ENCODE measurements at regions not wholly inside any gene's neighbourhood (a gene's known extent, or its start where the extent isn't known, plus 50 kb on each side); places are given as distances from the start of the nearest gene placed in this dataset.

DNA sequence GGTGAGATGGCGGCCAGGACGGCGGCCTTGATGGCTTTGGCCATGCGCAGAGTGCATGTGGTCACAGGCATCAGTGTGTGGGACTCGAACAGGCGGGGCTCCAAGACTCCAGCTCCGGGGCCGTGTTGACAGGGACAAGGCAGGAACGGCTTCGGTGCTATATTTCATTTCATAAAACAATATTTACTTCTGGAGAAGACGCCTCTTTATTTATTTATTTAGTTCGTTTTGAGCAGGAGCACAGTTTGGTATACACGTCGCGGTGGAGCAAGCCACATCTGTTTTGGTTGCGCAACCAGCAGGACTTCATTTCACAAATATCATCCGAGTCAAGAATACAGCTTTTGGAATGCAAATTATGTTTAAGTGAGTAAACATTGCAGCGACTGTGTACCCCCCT is 166.7 kb upstream of the TSHZ3 start:
- Histone ChIP-seq H3K4me1 (ENCODE audit: control insufficient read depth in 4 of 4, insufficient read depth in 4 of 4, low read length in 3 of 4) (no peaks in the 10 kb centered on the region), H3K36me3 (ENCODE audit: control insufficient read depth in 4 of 4, insufficient read depth in 3 of 4, low read depth in 1 of 4, low read length in 3 of 4) (no peaks in the 10 kb centered on the region), H3K27ac (ENCODE audit: low read depth in 1 of 2, low read length in 2 of 2) (no peak overlapping the region), H3K4me3 (ENCODE audit: low read depth in 1 of 3, low read length in 3 of 3) (no peak overlapping the region), H3K9ac (ENCODE audit: low read depth in 1 of 2, low read length in 2 of 2) (no peak overlapping the region), H3K9me3 (ENCODE audit: control insufficient read depth in 4 of 4, low read length in 3 of 4) (peaks cover 0 to 2% (median under 1%) of the 10 kb centered on the region in 4 donors), H3K27me3 (ENCODE audit: control insufficient read depth in 4 of 4, insufficient read depth in 4 of 4, low read length in 3 of 4) (peaks cover 0 to 3% (median 1%) of the 10 kb centered on the region in 4 donors)
- WGBS: 75% methylated on average over 18 of the region's 18 CpGs
- DNase-seq (ENCODE audit: low spot score): peak; percentile 13
- TF ChIP-seq, protein P1, sequence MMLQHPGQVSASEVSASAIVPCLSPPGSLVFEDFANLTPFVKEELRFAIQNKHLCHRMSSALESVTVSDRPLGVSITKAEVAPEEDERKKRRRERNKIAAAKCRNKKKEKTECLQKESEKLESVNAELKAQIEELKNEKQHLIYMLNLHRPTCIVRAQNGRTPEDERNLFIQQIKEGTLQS (IDR thresholded peaks at IDR 0.05): no peak
- TF ChIP-seq, protein P2, sequence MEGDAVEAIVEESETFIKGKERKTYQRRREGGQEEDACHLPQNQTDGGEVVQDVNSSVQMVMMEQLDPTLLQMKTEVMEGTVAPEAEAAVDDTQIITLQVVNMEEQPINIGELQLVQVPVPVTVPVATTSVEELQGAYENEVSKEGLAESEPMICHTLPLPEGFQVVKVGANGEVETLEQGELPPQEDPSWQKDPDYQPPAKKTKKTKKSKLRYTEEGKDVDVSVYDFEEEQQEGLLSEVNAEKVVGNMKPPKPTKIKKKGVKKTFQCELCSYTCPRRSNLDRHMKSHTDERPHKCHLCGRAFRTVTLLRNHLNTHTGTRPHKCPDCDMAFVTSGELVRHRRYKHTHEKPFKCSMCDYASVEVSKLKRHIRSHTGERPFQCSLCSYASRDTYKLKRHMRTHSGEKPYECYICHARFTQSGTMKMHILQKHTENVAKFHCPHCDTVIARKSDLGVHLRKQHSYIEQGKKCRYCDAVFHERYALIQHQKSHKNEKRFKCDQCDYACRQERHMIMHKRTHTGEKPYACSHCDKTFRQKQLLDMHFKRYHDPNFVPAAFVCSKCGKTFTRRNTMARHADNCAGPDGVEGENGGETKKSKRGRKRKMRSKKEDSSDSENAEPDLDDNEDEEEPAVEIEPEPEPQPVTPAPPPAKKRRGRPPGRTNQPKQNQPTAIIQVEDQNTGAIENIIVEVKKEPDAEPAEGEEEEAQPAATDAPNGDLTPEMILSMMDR (IDR thresholded peaks at IDR 0.05; ENCODE audit: low read depth, low read length, missing input control): no peak
- TF ChIP-seq HNF4G (IDR thresholded peaks at IDR 0.05): no peak
- no peak for TF ChIP-seq FOXA1 (IDR thresholded peaks at IDR 0.05)
- no peak for TF ChIP-seq SP1 (IDR thresholded peaks at IDR 0.05)
- TF ChIP-seq, protein P3, sequence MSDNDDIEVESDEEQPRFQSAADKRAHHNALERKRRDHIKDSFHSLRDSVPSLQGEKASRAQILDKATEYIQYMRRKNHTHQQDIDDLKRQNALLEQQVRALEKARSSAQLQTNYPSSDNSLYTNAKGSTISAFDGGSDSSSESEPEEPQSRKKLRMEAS (IDR thresholded peaks at IDR 0.05): no peak
- TF ChIP-seq EGR1 (IDR thresholded peaks at IDR 0.05; ENCODE audit: low read depth in 2 of 2): no peak
- TF ChIP-seq JUND (IDR thresholded peaks at IDR 0.05): no peak
- TF ChIP-seq FOXA2 (IDR thresholded peaks at IDR 0.05): no peak
- no peak for TF ChIP-seq YY1 (IDR thresholded peaks at IDR 0.05)
- no peak for TF ChIP-seq NR2F2 (IDR thresholded peaks at IDR 0.05)
- TF ChIP-seq, protein P4, sequence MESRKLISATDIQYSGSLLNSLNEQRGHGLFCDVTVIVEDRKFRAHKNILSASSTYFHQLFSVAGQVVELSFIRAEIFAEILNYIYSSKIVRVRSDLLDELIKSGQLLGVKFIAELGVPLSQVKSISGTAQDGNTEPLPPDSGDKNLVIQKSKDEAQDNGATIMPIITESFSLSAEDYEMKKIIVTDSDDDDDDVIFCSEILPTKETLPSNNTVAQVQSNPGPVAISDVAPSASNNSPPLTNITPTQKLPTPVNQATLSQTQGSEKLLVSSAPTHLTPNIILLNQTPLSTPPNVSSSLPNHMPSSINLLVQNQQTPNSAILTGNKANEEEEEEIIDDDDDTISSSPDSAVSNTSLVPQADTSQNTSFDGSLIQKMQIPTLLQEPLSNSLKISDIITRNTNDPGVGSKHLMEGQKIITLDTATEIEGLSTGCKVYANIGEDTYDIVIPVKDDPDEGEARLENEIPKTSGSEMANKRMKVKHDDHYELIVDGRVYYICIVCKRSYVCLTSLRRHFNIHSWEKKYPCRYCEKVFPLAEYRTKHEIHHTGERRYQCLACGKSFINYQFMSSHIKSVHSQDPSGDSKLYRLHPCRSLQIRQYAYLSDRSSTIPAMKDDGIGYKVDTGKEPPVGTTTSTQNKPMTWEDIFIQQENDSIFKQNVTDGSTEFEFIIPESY (IDR thresholded peaks at IDR 0.05): no peak
- no peak for TF ChIP-seq TAF1 (conservative IDR thresholded peaks at IDR 0.05)
- no peak for TF ChIP-seq GABPA (IDR thresholded peaks at IDR 0.05 in 1 of 2, conservative IDR thresholded peaks at IDR 0.05 in 1 of 2)
- no peak for TF ChIP-seq HNF4A (conservative IDR thresholded peaks at IDR 0.05)
- no peak for TF ChIP-seq RXRA (IDR thresholded peaks at IDR 0.05)
- no peak for TF ChIP-seq RAD21 (IDR thresholded peaks at IDR 0.05)

DNA sequence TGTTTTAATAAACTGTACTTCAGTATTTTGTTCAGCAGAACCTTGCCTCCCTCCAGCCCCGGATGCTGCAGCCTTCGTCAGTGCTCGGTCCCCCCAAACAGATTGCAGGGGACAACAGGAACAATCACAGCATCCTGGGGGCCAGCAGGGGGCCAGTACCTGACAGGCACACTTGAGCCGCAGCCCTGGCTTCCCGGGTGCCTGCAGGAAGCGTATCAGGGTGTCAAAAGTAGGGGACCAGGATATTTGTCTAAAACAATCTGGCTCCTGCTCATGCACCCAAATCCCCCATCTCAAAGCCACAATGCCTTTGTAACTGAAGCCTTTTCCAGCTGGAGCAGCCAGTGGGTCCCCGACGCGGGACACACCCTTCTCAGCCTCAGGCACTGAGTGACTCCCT is 167.5 kb upstream of the TSHZ3 start:
- Histone ChIP-seq H3K27ac (ENCODE audit: low read depth in 1 of 2, low read length in 2 of 2) (no peak overlapping the region), H3K4me3 (ENCODE audit: low read depth in 1 of 3, low read length in 3 of 3) (no peak overlapping the region), H3K9ac (ENCODE audit: low read depth in 1 of 2, low read length in 2 of 2) (no peak overlapping the region), H3K4me1 (ENCODE audit: control insufficient read depth in 4 of 4, insufficient read depth in 4 of 4, low read length in 3 of 4) (no peaks in the 10 kb centered on the region), H3K36me3 (ENCODE audit: control insufficient read depth in 4 of 4, insufficient read depth in 3 of 4, low read depth in 1 of 4, low read length in 3 of 4) (no peaks in the 10 kb centered on the region), H3K9me3 (ENCODE audit: control insufficient read depth in 4 of 4, low read length in 3 of 4) (peaks cover 0 to 2% (median under 1%) of the 10 kb centered on the region in 4 donors), H3K27me3 (ENCODE audit: control insufficient read depth in 4 of 4, insufficient read depth in 4 of 4, low read length in 3 of 4) (peaks cover 0 to 3% (median 1%) of the 10 kb centered on the region in 4 donors)
- WGBS: 65% methylated on average over 9 of the region's 9 CpGs
- DNase-seq (ENCODE audit: low spot score): peak; percentile 27
- TF ChIP-seq YY1 (IDR thresholded peaks at IDR 0.05): no peak
- no peak for TF ChIP-seq GABPA (IDR thresholded peaks at IDR 0.05 in 1 of 2, conservative IDR thresholded peaks at IDR 0.05 in 1 of 2)
- TF ChIP-seq, protein P3 (IDR thresholded peaks at IDR 0.05): no peak
- TF ChIP-seq RXRA (IDR thresholded peaks at IDR 0.05): no peak
- no peak for TF ChIP-seq EGR1 (IDR thresholded peaks at IDR 0.05; ENCODE audit: low read depth in 2 of 2)
- no peak for TF ChIP-seq SP1 (IDR thresholded peaks at IDR 0.05)
- TF ChIP-seq, protein P4 (IDR thresholded peaks at IDR 0.05): no peak
- no peak for TF ChIP-seq RAD21 (IDR thresholded peaks at IDR 0.05)
- TF ChIP-seq, protein P5, sequence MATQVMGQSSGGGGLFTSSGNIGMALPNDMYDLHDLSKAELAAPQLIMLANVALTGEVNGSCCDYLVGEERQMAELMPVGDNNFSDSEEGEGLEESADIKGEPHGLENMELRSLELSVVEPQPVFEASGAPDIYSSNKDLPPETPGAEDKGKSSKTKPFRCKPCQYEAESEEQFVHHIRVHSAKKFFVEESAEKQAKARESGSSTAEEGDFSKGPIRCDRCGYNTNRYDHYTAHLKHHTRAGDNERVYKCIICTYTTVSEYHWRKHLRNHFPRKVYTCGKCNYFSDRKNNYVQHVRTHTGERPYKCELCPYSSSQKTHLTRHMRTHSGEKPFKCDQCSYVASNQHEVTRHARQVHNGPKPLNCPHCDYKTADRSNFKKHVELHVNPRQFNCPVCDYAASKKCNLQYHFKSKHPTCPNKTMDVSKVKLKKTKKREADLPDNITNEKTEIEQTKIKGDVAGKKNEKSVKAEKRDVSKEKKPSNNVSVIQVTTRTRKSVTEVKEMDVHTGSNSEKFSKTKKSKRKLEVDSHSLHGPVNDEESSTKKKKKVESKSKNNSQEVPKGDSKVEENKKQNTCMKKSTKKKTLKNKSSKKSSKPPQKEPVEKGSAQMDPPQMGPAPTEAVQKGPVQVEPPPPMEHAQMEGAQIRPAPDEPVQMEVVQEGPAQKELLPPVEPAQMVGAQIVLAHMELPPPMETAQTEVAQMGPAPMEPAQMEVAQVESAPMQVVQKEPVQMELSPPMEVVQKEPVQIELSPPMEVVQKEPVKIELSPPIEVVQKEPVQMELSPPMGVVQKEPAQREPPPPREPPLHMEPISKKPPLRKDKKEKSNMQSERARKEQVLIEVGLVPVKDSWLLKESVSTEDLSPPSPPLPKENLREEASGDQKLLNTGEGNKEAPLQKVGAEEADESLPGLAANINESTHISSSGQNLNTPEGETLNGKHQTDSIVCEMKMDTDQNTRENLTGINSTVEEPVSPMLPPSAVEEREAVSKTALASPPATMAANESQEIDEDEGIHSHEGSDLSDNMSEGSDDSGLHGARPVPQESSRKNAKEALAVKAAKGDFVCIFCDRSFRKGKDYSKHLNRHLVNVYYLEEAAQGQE (IDR thresholded peaks at IDR 0.05): no peak
- TF ChIP-seq, protein P2 (IDR thresholded peaks at IDR 0.05; ENCODE audit: low read depth, low read length, missing input control): no peak
- no peak for TF ChIP-seq FOXA2 (IDR thresholded peaks at IDR 0.05)
- TF ChIP-seq FOXA1 (IDR thresholded peaks at IDR 0.05): no peak
- TF ChIP-seq, protein P1 (IDR thresholded peaks at IDR 0.05): no peak
- no peak for TF ChIP-seq HNF4G (IDR thresholded peaks at IDR 0.05)
- TF ChIP-seq TAF1 (conservative IDR thresholded peaks at IDR 0.05): no peak
- no peak for TF ChIP-seq JUND (IDR thresholded peaks at IDR 0.05)
